Mucosa of rectum (tissue), 2 donors: ENCODE measurements at regions not wholly inside any gene's neighbourhood (a gene's known extent, or its start where the extent isn't known, plus 50 kb on each side); places are given as distances from the start of the nearest gene placed in this dataset.

Source experiments
- H3K27ac ChIP-seq, 2 donors: one replicate each; pipeline ENCODE4 v1.7.0; 2013; ENCODE audit warnings: inconsistent platforms in 2 of 2, low read depth in 2 of 2, low read length in 2 of 2
- H3K27me3 ChIP-seq, 2 donors: one replicate each; pipeline ENCODE4 v1.7.0; 2013; ENCODE audit warnings: low read length in 2 of 2; ENCODE audit not compliant: control insufficient read depth in 2 of 2, insufficient read depth in 2 of 2
- H3K36me3 ChIP-seq, 2 donors: one replicate each; pipeline ENCODE4 v1.7.0; 2013; ENCODE audit warnings: low read length in 2 of 2; ENCODE audit not compliant: control insufficient read depth in 2 of 2, insufficient read depth in 2 of 2
- H3K4me1 ChIP-seq, 2 donors: one replicate each; pipeline ENCODE4 v1.7.0; 2013; ENCODE audit warnings: low read length in 2 of 2, mild to moderate bottlenecking in 1 of 2; ENCODE audit not compliant: control insufficient read depth in 2 of 2, insufficient read depth in 2 of 2
- H3K4me3 ChIP-seq, 2 donors: one replicate each; pipeline ENCODE4 v1.7.0; 2013; ENCODE audit warnings: low read length in 2 of 2
- H3K9ac ChIP-seq, 2 donors: one replicate each; pipeline ENCODE4 v1.7.0; 2013; ENCODE audit warnings: low read length in 2 of 2, low read depth in 1 of 2, mild to moderate bottlenecking in 1 of 2
- H3K9me3 ChIP-seq, 2 donors: one replicate each; pipeline ENCODE4 v1.7.0; 2013; ENCODE audit warnings: low read length in 2 of 2; ENCODE audit not compliant: control insufficient read depth in 2 of 2
- donor health status: healthy.
- donor health status: Normal muscosa, but diverticular disease.

DNA sequence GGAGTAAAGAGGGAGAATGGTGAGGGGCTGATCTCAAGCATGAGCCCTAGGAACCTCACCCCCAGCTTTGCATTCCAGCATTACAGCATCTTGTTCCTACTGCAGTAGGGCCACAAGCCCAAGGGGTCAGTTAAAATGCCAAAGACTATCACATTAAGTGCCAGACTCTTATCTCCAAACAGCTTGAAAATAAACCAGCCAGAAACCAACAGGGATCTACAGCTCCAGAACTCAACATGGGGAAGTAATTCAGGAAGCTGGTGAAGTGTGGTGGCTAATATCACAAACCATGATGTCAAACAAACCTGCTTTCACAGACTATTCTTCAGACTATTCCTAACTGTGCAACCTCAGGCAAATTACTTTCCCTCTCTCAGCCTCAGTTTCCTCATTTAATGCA, 278.3 kb downstream of the TNS1 start:
- no peaks in the 10 kb centered on the region for H3K27me3 ChIP-seq
- H3K9ac ChIP-seq: no peak overlapping the region
- H3K36me3 ChIP-seq: no peaks in the 10 kb centered on the region
- H3K4me1 ChIP-seq: no peaks in the 10 kb centered on the region
- H3K9me3 ChIP-seq: no peaks in the 10 kb centered on the region
- H3K4me3 ChIP-seq: no peak overlapping the region
- H3K27ac ChIP-seq: no peak overlapping the region

DNA sequence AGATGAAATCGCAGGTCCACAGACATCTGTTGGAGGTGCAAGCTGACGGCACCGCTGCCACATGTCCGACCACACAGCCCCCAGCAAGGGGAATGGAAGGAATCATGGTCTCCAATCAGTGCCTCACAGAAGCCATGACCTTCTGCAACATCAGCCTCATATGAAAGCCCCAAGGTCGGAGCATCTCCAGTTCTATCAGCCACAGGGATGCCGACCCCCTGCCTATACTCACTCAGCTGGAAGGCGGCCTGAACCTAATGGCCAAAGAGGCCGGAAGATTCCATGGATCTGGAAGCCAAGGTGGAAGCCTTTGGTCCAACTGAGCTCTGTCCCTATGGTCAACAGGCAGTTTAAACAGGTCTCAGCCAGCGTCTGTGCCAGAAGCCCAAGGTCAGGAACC, 278.8 kb downstream of the TNS1 start:
- no peak overlapping the region for H3K9ac ChIP-seq
- no peaks in the 10 kb centered on the region for H3K27me3 ChIP-seq
- no peaks in the 10 kb centered on the region for H3K36me3 ChIP-seq
- H3K9me3 ChIP-seq: no peaks in the 10 kb centered on the region
- no peak overlapping the region for H3K27ac ChIP-seq
- no peaks in the 10 kb centered on the region for H3K4me1 ChIP-seq
- H3K4me3 ChIP-seq: no peak overlapping the region

DNA sequence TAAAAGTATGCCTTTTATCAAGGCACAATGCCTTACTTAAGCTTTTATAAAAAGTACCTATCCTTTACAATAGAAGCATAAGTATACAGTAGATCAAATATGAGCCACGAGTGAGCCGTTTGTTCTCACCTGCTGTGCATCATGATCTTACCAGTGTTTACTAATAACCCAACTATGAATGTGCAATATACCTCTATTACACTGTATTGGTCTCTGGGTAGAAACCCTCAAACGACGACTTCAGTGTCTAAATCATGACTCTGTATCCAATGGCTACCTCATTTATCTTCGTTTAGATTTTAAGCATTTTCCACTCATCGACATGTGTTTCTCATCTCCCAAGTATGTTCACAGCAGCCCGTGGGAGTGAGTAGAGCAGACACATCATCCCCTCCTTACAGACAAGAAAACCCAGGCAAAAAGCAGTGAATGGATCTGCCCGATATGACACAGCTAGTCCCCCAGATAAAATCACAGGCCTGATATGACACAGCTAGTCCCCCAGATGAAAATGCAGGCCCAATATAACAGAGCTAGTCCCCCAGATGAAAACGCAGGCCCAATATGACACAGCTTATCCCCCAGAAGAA, 279.8 kb downstream of the TNS1 start:
- H3K9ac ChIP-seq: no peak overlapping the region
- H3K4me1 ChIP-seq: no peaks in the 10 kb centered on the region
- no peak overlapping the region for H3K27ac ChIP-seq
- no peaks in the 10 kb centered on the region for H3K27me3 ChIP-seq
- no peak overlapping the region for H3K4me3 ChIP-seq
- no peaks in the 10 kb centered on the region for H3K36me3 ChIP-seq
- H3K9me3 ChIP-seq: no peaks in the 10 kb centered on the region

DNA sequence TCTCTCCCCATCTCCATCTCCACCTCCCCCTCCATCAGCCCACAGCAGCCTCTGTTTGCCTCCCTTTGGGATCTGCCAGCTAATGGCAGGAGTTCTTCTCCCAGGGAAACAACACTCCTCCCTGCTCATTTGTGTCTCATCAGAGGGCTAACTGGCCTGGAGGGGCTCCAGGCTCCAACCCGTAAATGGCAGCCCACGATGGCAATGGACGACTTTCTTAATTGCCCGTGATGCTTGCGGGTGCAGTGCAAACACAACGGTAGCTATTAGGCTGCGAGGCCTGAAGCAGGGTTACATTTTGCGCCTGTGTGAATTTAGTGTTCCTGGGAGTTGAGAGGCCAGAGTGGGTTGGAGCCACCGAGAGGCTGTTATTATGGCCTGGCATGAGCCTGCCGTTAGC, 285.1 kb downstream of the TNS1 start:
- Histone ChIP-seq H3K9ac (no peak overlapping the region), H3K36me3 (no peaks in the 10 kb centered on the region), H3K27ac (no peak overlapping the region), H3K4me1 (peaks cover 0 to 4% of the 10 kb centered on the region in 2 donors), H3K4me3 (no peak overlapping the region), H3K9me3 (no peaks in the 10 kb centered on the region), H3K27me3 (no peaks in the 10 kb centered on the region)

DNA sequence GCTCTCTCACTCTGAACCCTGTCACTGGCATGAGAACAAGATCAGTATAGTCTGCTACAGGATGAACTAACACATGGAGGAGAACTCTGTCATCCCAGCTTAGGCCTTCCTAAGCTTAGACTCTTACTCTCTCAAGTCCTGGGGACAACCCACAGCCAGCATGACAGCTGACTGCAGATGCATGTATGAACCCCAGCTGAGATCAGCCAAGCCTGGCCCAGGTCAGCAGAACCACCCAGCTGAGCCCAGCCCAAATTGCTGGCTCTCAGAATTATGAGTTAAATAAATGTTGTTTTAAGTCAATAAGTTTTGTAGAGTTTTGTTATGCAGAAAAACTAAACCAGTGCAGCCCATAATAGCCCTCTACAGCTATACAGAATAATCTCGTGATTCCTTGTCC, 287.3 kb downstream of the TNS1 start:
- no peak overlapping the region for H3K27ac ChIP-seq
- H3K9me3 ChIP-seq: no peaks in the 10 kb centered on the region
- no peak overlapping the region for H3K4me3 ChIP-seq

DNA sequence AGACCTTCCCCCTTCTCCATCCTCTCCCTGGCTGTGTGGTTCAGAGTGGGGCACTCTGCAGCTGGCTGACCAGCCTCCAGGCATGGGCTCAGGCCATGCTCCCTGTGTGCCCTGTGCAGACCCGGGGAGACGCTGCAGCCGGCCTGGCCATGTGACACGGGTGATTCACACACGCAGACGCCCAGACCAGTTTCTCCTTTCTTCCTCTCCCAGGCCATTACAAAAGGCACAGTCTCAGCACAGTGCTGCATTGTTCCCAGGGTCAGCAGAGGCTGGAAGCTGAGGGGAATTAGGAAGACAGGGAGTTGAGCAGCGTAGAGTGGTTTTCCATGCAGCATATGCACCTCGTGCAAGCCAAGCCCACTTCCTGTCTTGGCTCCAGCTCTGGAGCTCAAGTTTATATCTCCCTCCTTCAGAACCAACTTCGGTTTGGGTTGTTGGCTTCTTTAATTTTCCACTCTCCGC, 288.5 kb downstream of the TNS1 start:
- H3K9ac ChIP-seq: no peak overlapping the region
- H3K4me1 ChIP-seq: peaks cover 0 to 4% of the 10 kb centered on the region in 2 donors
- H3K36me3 ChIP-seq: no peaks in the 10 kb centered on the region
- no peak overlapping the region for H3K4me3 ChIP-seq
- peak overlapping the region; percentile 28 to 38 for H3K27ac ChIP-seq
- H3K9me3 ChIP-seq: no peaks in the 10 kb centered on the region
- no peaks in the 10 kb centered on the region for H3K27me3 ChIP-seq

More for the DNA sequence above, 287.3 kb downstream of the TNS1 start:
- Histone ChIP-seq H3K9ac (no peak overlapping the region), H3K27me3 (no peaks in the 10 kb centered on the region), H3K36me3 (no peaks in the 10 kb centered on the region), H3K4me1 (peaks cover 0 to 4% of the 10 kb centered on the region in 2 donors)

DNA sequence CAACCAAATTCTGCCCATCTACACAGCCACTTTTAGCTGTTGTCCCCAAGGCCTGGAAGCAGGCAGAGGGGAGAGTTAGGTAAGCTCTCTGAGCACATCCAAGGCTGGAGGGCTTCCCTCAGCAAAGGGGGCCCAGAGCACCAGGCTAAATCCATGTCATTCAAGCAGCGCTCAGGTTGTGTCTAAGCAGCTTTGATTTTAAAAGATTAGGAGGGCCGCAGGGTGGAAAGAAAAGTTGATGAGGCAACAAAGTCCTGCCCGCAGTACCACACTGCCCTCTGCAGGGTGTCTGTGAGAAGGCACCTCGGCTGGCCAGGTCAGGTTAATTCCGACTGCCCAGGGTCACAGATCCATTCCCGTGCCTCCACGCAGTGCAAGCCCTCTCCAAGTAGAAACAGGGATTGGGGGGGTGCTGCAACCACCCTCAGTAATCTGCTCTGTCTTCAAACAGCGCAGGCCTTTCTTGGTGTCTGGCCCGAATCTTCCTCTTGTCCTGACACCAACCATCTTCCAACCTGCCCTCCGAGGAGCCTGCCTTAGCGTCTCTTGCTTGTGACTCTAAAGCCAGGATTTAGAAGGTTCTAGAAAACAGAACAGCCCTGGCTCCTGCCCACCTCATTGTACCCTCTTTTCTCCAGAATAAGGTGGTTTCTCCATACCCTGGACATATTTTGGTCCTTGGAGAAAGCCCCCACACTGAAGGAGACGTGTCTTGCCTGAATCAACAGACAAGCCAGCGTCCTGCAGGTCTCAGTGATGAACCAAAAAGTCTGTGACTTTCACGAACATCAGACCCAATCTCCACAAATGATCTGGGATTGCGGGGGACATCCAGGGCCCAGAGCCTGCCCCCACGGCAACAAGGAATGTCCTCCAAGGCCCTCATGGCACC, 289.2 kb downstream of the TNS1 start:
- peak overlapping the region; percentile 28 to 38 for H3K27ac ChIP-seq
- no peak overlapping the region for H3K9ac ChIP-seq
- H3K27me3 ChIP-seq: no peaks in the 10 kb centered on the region
- no peaks in the 10 kb centered on the region for H3K9me3 ChIP-seq
- no peaks in the 10 kb centered on the region for H3K36me3 ChIP-seq
- H3K4me3 ChIP-seq: no peak overlapping the region
- peaks cover 0 to 4% of the 10 kb centered on the region in 2 donors for H3K4me1 ChIP-seq

DNA sequence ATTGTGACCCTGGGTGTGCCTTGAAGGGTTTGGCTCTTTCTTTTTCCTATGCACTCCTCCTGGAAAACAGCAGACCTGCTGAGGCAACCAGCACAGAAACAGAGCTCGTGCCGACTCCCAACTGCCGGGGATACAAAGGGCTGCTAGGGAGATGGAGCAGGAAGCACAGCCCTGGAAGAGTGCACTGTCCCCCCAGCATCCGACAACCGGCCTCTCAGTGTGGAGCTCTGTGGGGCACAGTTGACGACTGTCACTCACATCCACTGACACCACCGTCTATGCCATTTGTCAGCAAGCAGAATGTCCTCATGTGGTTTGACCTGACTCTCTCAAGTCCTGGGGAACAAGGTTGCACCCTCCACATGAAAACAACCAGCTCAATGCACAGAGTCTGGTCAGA, 290.4 kb downstream of the TNS1 start:
- Histone ChIP-seq H3K36me3 (no peaks in the 10 kb centered on the region), H3K9me3 (no peaks in the 10 kb centered on the region), H3K9ac (no peak overlapping the region), H3K27me3 (peaks cover 0 to 2% of the 10 kb centered on the region in 2 donors), H3K4me1 (peaks cover 0 to 4% of the 10 kb centered on the region in 2 donors), H3K27ac (no peak overlapping the region), H3K4me3 (no peak overlapping the region)

DNA sequence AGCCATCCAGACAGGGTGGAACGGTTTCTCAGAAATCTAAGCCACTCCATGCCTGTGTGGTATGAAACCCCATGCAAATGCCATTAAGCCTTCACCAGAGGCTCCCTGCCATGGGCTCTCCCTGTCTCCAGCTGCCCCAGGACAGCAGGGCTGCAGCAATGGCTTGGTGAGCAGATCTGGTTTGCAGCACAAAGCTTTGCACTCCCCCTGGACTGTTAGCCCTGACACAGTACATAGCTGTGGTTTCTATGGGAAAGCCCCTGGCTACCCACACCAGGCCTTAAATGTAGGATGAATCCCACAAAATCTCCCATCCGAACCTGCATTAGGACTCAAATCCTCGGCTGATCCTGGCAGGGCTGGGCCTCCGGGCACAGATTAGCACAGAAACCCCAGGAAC, 291.6 kb downstream of the TNS1 start:
- Histone ChIP-seq H3K4me1 (peaks cover 0 to 4% of the 10 kb centered on the region in 2 donors), H3K27ac (no peak overlapping the region), H3K9ac (no peak overlapping the region)

DNA sequence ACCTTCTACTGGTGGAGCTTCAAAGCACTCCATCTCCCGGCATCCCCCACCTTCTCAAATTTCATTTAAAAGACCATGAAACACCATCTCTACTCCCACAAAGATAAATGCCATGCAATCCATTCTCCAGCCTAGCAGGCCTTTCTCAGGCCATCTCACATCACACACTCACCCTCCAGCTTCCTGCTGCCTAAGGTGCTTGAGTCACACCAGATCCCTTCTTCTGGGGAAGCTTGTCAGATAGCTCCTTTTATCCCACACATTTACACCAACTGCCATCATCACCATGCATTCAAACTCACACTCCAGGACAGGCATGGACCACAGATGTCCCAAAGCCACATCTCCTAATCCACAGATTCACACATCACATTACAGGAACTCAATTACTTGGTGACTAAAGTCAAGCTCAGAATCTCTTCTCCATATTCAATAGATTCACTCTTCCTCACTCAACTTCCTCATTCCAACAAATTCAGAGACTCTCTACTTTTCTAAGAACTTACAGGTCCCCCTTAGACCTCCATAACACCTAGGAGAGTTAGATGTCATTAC, 292.5 kb downstream of the TNS1 start:
- Histone ChIP-seq H3K4me1 (peaks cover 0 to 4% of the 10 kb centered on the region in 2 donors), H3K9me3 (no peaks in the 10 kb centered on the region), H3K27ac (no peak overlapping the region), H3K27me3 (peaks cover 0 to 2% of the 10 kb centered on the region in 2 donors), H3K36me3 (no peaks in the 10 kb centered on the region), H3K4me3 (no peak overlapping the region), H3K9ac (no peak overlapping the region)

More for the DNA sequence above, 291.6 kb downstream of the TNS1 start:
- no peaks in the 10 kb centered on the region for H3K36me3 ChIP-seq
- peaks cover 0 to 2% of the 10 kb centered on the region in 2 donors for H3K27me3 ChIP-seq
- H3K9me3 ChIP-seq: no peaks in the 10 kb centered on the region
- no peak overlapping the region for H3K4me3 ChIP-seq
